Posterior vena cava (tissue), 2 donors: ENCODE measurements at regions not wholly inside any gene's neighbourhood (a gene's known extent, or its start where the extent isn't known, plus 50 kb on each side); places are given as distances from the start of the nearest gene placed in this dataset.
"Not testable (repeated sequence)": the region's sequence is repeated elsewhere in the genome, so short reads cannot be mapped to it uniquely, and the experiment has no call there.

ENCODE experiments used
- DNase-seq: peaks from one replicate; pipeline ENCODE4 v3.0.0-alpha.2; 2020; ENCODE audit warnings: low spot score
- intact Hi-C, 2 donors: fragments of 100-400 bp; cut with DNase I; formaldehyde crosslinking; loops; one replicate each; pipeline versions ENCODE4 v1.14.1 to v1.14.2; 2022 to 2023
- donor health status: DM: yes; HTN: yes; CAD: no.
- donor health status: DM: yes; HTN: yes; CAD: no.

GRCh38 chr1:103997631-103998030 lies 247.9 kb downstream of the AMY1C start:
- intact Hi-C loops, result no loop called here
- DNase-seq, result no peak

- intact Hi-C loops, result no loop called here
- DNase-seq, result peak; percentile 37
Observed at GRCh38 chr1:104018922-104019674, 269.4 kb downstream of the AMY1C start.

DNA sequence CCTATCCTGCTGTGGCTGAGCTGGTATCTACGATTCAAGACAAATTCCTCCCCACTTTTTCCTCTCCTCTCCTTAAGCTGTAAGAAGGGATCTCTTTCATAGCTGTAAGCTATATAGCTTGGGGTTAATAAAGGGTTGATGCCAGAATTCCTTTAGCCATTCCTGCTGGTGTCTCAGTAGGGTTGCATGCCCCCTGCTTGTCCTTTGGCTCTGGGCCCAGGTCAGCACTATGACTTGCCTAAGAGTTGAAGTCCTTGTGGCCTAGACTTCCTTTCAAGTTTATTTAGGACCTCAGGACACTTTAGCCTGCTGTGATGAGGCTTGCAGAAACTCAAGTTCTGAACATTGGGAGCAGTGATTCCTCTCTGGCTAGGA lies 270.0 kb downstream of the AMY1C start:
- DNase-seq, result no peak
- intact Hi-C loops, result no loop called here

GRCh38 chr1:104028416-104029035 lies 278.8 kb downstream of the AMY1C start:
- intact Hi-C loops, result no loop called here
- no peak for DNase-seq

GRCh38 chr1:104029456-104029970 lies 279.8 kb downstream of the AMY1C start:
- DNase-seq, result no peak
- intact Hi-C loops, result no loop called here

GRCh38 chr1:104056786-104057185 lies 307.1 kb downstream of the AMY1C start:
- intact Hi-C loops, result no loop called here

GRCh38 chr1:104057219-104057898 lies 307.7 kb downstream of the AMY1C start:
- intact Hi-C loops, DNase-seq: not testable (repeated sequence)

More at GRCh38 chr1:104056786-104057185, 307.1 kb downstream of the AMY1C start:
- no peak for DNase-seq

- not testable (repeated sequence) for DNase-seq
Observed at GRCh38 chr1:104061637-104062036, 311.9 kb downstream of the AMY1C start.

GRCh38 chr1:104064399-104064798 lies 314.7 kb downstream of the AMY1C start:
- no peak for DNase-seq
- intact Hi-C loops, result no loop called here

More at GRCh38 chr1:104061637-104062036, 311.9 kb downstream of the AMY1C start:
- intact Hi-C loops, result not testable (repeated sequence)

GRCh38 chr1:104072915-104073371 lies 323.2 kb downstream of the AMY1C start:
- no peak for DNase-seq
- intact Hi-C loops, result no loop called here

DNA sequence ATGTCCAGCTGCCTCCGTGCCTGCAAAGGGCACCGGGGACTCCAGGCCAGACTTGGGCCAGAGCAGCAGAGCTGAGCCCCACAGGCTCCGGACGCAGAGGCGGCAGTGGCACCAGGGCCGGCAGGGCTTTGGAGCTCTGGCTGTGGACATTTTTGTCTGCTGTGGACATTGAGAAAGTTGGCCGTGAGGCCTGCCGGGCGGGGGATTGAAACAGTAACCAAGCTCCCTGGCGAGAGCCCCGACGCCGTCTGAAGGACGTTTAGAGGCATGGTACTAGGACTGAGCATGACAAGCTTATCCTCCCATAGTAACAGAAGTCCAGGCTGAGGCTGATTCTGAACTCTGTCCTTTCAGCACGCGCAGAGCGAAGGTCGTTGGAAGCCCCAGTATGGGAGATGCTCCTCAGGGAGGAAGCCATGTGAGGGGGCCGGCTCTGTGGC lies 323.8 kb downstream of the AMY1C start:
- peak; percentile 73 for DNase-seq
- intact Hi-C loops, result no loop called here

- intact Hi-C loops, result no loop called here
- no peak for DNase-seq
Observed at GRCh38 chr1:104082221-104082620, 332.5 kb downstream of the AMY1C start.

DNA sequence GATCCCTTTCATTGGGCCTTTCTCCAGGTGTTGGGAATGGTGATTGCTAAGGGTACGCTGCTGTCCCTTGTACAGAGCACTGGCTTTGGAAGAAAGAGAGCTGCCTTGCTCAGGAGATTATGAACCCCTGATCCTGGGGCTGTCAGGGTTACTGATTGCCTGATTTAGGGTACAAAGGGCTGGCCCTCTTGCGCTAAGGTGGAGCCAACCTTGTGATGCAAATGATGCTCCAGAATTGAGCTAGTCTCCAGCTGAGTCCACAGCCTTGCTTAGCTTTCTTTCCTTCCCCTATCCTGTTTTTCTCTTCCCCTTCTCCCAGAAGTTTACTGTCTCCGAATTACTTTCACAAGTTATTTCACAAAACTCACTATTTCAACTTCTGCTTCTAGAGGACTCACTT lies 334.7 kb downstream of the AMY1C start:
- DNase-seq, result no peak

GRCh38 chr1:104092698-104093097 lies 343.0 kb downstream of the AMY1C start:
- intact Hi-C loops, result no loop called here

More for the DNA sequence above, 334.7 kb downstream of the AMY1C start:
- intact Hi-C loops, result no loop called here

GRCh38 chr1:104098837-104099236 lies 349.1 kb downstream of the AMY1C start:
- intact Hi-C loops, result no loop called here
- no peak for DNase-seq

More at GRCh38 chr1:104092698-104093097, 343.0 kb downstream of the AMY1C start:
- no peak for DNase-seq

GRCh38 chr1:104100115-104100514 lies 350.4 kb downstream of the AMY1C start:
- intact Hi-C loops, result no loop called here
- no peak for DNase-seq

DNA sequence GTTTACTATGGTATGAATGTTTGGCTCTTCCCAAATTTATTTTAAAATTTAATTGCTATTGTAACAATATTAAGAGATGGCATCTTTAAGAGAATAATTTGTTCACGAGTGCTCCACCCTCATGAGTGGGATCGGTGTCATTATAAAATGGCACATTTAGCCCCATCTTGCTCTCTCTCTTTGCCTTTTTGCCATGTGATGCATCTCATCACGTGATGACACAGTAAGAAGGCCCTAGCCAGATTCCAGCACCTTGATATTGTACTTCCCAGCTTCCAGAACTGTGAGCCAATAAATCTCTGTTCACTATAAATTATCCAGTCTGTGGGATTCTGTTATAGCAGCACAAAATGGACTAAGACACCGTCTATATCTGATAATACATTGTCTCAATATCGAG lies 355.8 kb downstream of the AMY1C start:
- no peak for DNase-seq
- intact Hi-C loops, result no loop called here

DNA sequence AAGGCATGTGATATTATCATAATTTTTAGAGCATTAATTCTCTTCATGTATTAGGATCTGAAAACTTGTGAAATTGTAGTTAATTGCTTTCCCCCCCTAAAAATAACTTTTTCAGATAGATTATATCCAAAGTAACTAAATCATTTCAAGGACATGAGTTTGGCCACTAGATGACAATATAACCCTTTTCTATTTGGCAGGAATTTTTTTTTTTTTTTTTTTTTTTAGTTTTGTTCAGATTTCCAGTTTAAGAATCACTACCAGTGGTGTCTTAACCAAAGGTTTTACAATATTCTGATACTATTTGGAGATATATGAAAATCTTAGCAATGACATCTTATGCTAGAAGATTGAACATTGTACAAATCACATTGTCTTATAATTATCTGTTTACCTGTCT lies 370.8 kb downstream of the AMY1C start:
- DNase-seq, result no peak
- intact Hi-C loops, result no loop called here

DNA sequence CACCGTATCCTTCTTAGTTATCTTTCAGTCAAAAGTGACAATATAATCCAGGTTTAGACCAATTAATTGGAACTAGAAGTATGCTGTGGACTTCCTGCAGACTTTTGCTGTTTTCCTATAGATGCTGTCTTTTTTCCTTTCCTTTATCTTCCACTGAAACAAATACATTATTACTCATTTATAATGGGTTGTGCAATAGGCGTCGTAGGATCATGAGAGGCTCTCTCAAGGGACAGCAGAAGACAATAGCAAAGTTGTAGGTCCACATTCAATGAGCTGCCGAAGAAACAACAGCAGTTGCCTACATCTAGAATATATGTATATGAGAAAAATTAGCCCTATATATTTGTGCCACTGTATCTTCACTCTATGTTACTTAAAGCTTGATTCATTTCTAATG lies 371.6 kb downstream of the AMY1C start:
- DNase-seq, result no peak
- intact Hi-C loops, result no loop called here

DNA sequence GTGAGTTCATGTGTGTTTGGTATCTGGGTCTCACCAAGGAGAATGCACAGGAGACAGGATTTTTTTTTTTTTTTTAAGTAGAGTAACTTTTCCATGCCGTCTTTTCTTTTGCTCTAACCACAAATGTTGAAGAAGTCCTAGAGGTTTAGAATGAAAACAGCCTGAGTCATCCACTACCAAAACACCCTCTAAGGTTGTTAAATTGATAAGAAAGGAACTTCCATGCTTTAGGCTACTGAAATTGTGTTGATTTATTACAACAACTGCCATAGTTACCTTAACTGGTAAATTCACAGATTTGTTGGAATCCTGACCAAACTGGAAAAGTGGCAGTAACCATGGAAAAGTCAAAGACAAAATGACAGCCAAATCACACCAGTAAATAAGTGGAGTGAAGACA lies 375.6 kb downstream of the AMY1C start:
- no peak for DNase-seq

More for the DNA sequence above, 375.6 kb downstream of the AMY1C start:
- intact Hi-C loops, result no loop called here
